MM.1S (cell line): ENCODE measurements at regions not wholly inside any gene's neighbourhood (a gene's known extent, or its start where the extent isn't known, plus 50 kb on each side); places are given as distances from the start of the nearest gene placed in this dataset.

Experiments
- CTCF ChIP-seq: fragments of 300-600 bp; sonication (generic); IDR thresholded peaks from 2 replicates; pipeline ENCODE4 v1.5.1; 2016; ENCODE audit warnings: antibody characterized with exemption, low read length, mixed read lengths
- EZH2 ChIP-seq: fragments of 300-600 bp; sonication (generic); optimal IDR thresholded peaks from 2 replicates; pipeline ENCODE3; 2017; ENCODE audit warnings: low read depth, mild to moderate bottlenecking, antibody characterized with exemption, low read length, mixed read lengths
- EZH2phosphoT487 ChIP-seq: fragments of 300-600 bp; sonication (generic); IDR thresholded peaks from 2 replicates; pipeline ENCODE4 v1.6.1; 2018; ENCODE audit warnings: antibody characterized with exemption, low read length

GRCh38 chr3:80914854-80915253 lies 846.6 kb downstream of the GBE1 start:
- TF ChIP-seq CTCF = no peak
- TF ChIP-seq EZH2phosphoT487 = no peak
- TF ChIP-seq EZH2 = no peak
